ENCODE measurements at regions not wholly inside any gene's neighbourhood (a gene's known extent, or its start where the extent isn't known, plus 50 kb on each side); places are given as distances from the start of the nearest gene placed in this dataset.

GRCh38 chr22:22118987-22119386 is 125.6 kb upstream of the VPREB1 start (continued):
- TF ChIP-seq CREB1 (IDR thresholded peaks at IDR 0.05): no peak
- TF ChIP-seq, protein P1, sequence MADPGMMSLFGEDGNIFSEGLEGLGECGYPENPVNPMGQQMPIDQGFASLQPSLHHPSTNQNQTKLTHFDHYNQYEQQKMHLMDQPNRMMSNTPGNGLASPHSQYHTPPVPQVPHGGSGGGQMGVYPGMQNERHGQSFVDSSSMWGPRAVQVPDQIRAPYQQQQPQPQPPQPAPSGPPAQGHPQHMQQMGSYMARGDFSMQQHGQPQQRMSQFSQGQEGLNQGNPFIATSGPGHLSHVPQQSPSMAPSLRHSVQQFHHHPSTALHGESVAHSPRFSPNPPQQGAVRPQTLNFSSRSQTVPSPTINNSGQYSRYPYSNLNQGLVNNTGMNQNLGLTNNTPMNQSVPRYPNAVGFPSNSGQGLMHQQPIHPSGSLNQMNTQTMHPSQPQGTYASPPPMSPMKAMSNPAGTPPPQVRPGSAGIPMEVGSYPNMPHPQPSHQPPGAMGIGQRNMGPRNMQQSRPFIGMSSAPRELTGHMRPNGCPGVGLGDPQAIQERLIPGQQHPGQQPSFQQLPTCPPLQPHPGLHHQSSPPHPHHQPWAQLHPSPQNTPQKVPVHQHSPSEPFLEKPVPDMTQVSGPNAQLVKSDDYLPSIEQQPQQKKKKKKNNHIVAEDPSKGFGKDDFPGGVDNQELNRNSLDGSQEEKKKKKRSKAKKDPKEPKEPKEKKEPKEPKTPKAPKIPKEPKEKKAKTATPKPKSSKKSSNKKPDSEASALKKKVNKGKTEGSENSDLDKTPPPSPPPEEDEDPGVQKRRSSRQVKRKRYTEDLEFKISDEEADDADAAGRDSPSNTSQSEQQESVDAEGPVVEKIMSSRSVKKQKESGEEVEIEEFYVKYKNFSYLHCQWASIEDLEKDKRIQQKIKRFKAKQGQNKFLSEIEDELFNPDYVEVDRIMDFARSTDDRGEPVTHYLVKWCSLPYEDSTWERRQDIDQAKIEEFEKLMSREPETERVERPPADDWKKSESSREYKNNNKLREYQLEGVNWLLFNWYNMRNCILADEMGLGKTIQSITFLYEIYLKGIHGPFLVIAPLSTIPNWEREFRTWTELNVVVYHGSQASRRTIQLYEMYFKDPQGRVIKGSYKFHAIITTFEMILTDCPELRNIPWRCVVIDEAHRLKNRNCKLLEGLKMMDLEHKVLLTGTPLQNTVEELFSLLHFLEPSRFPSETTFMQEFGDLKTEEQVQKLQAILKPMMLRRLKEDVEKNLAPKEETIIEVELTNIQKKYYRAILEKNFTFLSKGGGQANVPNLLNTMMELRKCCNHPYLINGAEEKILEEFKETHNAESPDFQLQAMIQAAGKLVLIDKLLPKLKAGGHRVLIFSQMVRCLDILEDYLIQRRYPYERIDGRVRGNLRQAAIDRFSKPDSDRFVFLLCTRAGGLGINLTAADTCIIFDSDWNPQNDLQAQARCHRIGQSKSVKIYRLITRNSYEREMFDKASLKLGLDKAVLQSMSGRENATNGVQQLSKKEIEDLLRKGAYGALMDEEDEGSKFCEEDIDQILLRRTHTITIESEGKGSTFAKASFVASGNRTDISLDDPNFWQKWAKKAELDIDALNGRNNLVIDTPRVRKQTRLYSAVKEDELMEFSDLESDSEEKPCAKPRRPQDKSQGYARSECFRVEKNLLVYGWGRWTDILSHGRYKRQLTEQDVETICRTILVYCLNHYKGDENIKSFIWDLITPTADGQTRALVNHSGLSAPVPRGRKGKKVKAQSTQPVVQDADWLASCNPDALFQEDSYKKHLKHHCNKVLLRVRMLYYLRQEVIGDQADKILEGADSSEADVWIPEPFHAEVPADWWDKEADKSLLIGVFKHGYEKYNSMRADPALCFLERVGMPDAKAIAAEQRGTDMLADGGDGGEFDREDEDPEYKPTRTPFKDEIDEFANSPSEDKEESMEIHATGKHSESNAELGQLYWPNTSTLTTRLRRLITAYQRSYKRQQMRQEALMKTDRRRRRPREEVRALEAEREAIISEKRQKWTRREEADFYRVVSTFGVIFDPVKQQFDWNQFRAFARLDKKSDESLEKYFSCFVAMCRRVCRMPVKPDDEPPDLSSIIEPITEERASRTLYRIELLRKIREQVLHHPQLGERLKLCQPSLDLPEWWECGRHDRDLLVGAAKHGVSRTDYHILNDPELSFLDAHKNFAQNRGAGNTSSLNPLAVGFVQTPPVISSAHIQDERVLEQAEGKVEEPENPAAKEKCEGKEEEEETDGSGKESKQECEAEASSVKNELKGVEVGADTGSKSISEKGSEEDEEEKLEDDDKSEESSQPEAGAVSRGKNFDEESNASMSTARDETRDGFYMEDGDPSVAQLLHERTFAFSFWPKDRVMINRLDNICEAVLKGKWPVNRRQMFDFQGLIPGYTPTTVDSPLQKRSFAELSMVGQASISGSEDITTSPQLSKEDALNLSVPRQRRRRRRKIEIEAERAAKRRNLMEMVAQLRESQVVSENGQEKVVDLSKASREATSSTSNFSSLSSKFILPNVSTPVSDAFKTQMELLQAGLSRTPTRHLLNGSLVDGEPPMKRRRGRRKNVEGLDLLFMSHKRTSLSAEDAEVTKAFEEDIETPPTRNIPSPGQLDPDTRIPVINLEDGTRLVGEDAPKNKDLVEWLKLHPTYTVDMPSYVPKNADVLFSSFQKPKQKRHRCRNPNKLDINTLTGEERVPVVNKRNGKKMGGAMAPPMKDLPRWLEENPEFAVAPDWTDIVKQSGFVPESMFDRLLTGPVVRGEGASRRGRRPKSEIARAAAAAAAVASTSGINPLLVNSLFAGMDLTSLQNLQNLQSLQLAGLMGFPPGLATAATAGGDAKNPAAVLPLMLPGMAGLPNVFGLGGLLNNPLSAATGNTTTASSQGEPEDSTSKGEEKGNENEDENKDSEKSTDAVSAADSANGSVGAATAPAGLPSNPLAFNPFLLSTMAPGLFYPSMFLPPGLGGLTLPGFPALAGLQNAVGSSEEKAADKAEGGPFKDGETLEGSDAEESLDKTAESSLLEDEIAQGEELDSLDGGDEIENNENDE (IDR thresholded peaks at IDR 0.05; ENCODE audit: insufficient replicate concordance, low read length): no peak
